GM12891 (cell line): ENCODE measurements at regions not wholly inside any gene's neighbourhood (a gene's known extent, or its start where the extent isn't known, plus 50 kb on each side); places are given as distances from the start of the nearest gene placed in this dataset.
"Not testable (repeated sequence)": the region's sequence is repeated elsewhere in the genome, so short reads cannot be mapped to it uniquely, and the experiment has no call there.

Source experiments
- DNase-seq: peaks from one replicate; pipeline ENCODE4 v3.0.0; 2011; ENCODE audit warnings: low spot score; ENCODE audit not compliant: insufficient read length
- FAIRE-seq: peaks from 2 replicates; lab custom pipeline; 2011; peaks lifted over from hg19 to GRCh38; lab: Jason Lieb, UNC

DNA sequence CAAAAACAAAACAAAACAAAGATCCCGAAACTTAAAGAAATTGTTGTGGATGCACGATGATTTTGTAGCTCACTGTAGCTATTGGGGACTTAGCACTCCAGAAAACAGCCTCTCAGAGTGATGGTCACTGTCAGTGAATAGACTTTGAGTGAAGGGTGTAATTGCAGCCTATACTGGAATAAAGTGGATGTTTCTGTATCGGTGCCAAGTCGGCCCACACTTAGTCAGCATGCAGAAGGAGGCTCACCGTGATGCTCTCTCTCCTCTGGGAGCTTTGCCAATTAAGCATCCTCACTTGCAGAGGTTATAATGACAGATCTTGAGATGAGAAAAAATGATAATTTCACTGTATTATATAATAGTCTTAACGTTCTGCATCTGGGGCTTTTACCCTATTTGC lies 67.5 kb upstream of the SEC22B start:
- not testable (repeated sequence) for DNase-seq, FAIRE-seq

DNA sequence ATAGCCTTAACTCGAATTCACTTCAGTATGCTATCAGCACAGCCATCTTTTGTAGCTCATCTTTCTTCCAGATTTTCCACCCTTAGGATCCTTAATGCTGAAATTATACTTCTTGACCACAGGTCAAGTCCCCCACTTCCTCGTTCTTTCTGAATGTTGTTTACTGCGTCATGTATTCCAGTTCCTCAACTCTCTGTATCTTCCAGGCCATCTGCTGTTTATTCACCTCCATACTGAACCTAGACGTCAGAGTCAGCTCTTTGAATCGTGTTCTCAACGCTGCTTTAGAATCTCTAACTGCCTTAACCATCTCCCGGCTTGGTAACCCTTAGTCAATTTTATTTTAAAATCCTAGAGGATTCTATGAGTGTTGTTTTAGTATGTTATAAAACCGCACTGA lies 66.3 kb upstream of the SEC22B start:
- not testable (repeated sequence) for DNase-seq, FAIRE-seq

DNA sequence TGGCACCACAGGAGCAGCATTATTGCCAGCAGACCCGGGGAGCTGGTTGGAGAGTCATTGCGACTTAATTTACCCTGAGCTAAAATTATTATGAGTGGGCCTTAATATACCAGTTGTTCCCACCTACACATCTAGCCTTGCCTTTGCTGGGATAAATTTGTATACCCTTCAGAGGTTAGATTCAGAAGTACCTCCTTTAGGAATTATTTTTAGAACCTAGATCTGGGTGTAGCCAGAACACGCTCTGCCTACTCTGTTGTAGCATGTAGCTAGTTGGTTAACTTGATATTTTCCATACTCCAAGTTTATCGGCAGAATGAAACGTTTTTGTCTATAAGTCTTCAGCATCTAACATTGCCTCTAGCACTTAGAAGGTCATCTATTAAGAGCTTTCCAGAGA lies 65.5 kb upstream of the SEC22B start:
- not testable (repeated sequence) for DNase-seq, FAIRE-seq

DNA sequence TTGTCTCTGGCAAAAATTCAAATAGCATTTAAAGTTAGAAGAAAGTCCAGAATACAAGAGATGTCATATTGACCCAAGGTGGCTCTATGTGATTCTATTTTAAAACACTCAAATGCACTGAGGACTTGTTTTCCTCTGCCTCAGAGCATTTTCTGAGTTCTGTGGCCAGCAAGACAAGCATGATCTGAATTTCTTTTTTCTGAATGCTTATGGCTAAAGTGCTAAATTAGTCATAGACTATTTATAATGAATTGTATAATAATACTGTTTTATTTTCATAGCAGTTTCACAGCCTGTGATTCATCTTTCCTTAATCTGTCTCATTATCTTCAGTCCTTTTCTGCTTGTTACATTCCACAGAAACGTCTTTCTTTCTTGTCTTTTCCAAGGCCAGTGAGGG lies 63.9 kb upstream of the SEC22B start:
- not testable (repeated sequence) for FAIRE-seq

DNA sequence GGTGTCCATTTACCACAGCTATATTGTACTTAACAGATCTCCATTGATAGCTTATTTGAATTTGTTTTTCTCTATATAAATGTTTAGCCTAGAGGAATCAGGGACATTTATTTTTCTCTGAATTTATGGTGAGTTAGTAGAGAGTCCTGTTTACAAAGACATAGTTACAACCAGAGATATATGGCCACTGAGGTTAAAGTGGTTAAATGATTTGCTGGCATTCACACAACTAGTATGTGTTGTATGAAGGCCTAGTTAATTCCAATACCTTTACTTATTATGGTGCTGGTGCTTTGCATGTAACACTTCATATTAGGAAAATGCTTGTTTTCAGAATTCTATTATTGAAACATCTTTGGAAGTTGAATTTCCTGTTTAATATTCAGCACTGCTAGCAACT lies 63.0 kb upstream of the SEC22B start:
- FAIRE-seq, DNase-seq: not testable (repeated sequence)

More for the DNA sequence above, 63.9 kb upstream of the SEC22B start:
- not testable (repeated sequence) for DNase-seq

DNA sequence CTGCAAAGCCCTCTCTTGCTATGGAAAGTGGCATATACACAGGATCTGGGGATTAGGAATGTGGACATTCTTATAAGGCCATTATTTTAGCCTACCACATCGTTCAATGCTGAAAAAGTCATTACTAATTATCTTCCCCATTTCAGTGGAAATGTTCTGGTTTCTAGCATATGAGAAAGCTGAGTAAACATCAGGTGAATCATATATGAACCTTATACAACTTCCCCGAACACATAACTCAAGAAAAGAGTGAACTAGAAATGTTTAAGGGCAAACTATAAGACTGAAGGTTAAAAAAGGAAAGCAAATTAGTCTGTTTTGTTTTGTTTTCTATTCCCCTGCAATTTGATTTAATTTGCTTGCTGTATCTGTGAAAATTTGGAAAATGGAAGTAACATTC lies 62.5 kb upstream of the SEC22B start:
- not testable (repeated sequence) for DNase-seq, FAIRE-seq

DNA sequence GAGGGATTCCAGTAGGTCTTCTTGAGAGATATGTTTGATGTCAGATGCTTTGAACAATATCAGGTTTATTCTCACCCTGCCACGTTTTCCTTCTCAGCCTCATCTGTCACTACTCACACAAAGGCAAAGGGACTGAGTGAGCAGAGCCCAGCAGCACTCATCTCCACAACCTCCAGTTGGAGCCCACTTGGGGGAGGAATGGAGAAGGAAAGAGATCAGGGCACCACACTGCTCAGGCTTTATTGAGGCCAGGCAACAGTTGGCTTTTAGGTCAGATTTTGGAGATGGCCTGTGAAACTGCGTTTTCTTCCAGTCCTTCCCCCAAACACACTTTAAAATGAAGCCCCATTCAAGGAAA lies 57.3 kb upstream of the SEC22B start:
- DNase-seq, FAIRE-seq: not testable (repeated sequence)

- DNase-seq, FAIRE-seq: not testable (repeated sequence)
Observed at GRCh38 chr1:120232834-120233660, 56.7 kb upstream of the SEC22B start.

DNA sequence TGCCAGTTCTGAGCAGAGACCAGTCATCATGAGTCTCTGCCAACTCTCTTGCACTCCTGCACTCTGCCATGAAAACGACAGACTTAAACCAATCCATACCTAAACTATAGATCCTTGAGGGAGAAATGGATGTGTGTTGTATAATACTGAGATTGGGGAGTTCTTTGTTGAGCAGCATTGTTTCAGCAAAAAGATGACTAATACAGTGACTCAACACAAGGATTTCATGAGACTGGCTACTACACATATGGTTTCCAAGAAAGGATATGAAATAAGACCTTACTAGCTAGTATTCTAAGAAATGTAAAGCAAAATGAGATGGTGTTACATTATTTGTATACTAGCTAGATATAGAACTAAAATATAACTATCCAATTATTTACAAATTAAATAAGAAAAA lies 53.5 kb upstream of the SEC22B start:
- not testable (repeated sequence) for DNase-seq, FAIRE-seq
